HG03439 (cell line): ENCODE measurements at regions not wholly inside any gene's neighbourhood (a gene's known extent, or its start where the extent isn't known, plus 50 kb on each side); places are given as distances from the start of the nearest gene placed in this dataset.

Experiments
- ATAC-seq: cut with Tn5 transposase; IDR thresholded peaks from one replicate; pipeline ENCODE4 v1.9.1; 2021; ENCODE audit warnings: mild to moderate bottlenecking, moderate library complexity; ENCODE audit not compliant: unreplicated experiment

- ATAC-seq = no peak
These were observed 191.1 kb upstream of the DDI1 start for GRCh38 chr11:103845331-103845730.

- no peak for ATAC-seq
These were observed 187.8 kb upstream of the DDI1 start for GRCh38 chr11:103848686-103849085.

- ATAC-seq = no peak
These were observed 187.1 kb upstream of the DDI1 start for GRCh38 chr11:103849366-103849765.

- ATAC-seq = no peak
These were observed 185.8 kb upstream of the DDI1 start for GRCh38 chr11:103850419-103851165.

GRCh38 chr11:103851166-103851651 lies 185.2 kb upstream of the DDI1 start:
- no peak for ATAC-seq
